HG03175 (cell line): ENCODE measurements at regions not wholly inside any gene's neighbourhood (a gene's known extent, or its start where the extent isn't known, plus 50 kb on each side); places are given as distances from the start of the nearest gene placed in this dataset.

Source experiments
- ATAC-seq: cut with Tn5 transposase; IDR thresholded peaks from one replicate; pipeline ENCODE4 v1.9.1; 2021; ENCODE audit warnings: mild to moderate bottlenecking, moderate library complexity; ENCODE audit not compliant: unreplicated experiment

- no peak for ATAC-seq
Observed at GRCh38 chr5:53211799-53212198, 102.2 kb upstream of the MOCS2 start.

- no peak for ATAC-seq
Observed at GRCh38 chr5:53219174-53219573, 109.6 kb upstream of the MOCS2 start.

- no peak for ATAC-seq
Observed at GRCh38 chr5:53219610-53220009, 110.1 kb upstream of the MOCS2 start.

GRCh38 chr5:53233645-53234405 lies 124.3 kb upstream of the MOCS2 start:
- ATAC-seq = no peak

GRCh38 chr5:53236683-53237082 lies 127.1 kb upstream of the MOCS2 start:
- ATAC-seq = no peak

GRCh38 chr5:53237876-53238275 lies 128.3 kb upstream of the MOCS2 start:
- no peak for ATAC-seq

GRCh38 chr5:53239301-53239990 lies 129.9 kb upstream of the MOCS2 start:
- no peak for ATAC-seq

- no peak for ATAC-seq
Observed at GRCh38 chr5:53240661-53241060, 131.1 kb upstream of the MOCS2 start.

- no peak for ATAC-seq
Observed at GRCh38 chr5:53241572-53241971, 132.0 kb upstream of the MOCS2 start.

GRCh38 chr5:53243403-53243802 lies 133.8 kb upstream of the MOCS2 start:
- no peak for ATAC-seq

- ATAC-seq = no peak
Observed at GRCh38 chr5:53246042-53246836, 136.7 kb upstream of the MOCS2 start.

- no peak for ATAC-seq
Observed at GRCh38 chr5:53249529-53250200, 140.1 kb upstream of the MOCS2 start.

- no peak for ATAC-seq
Observed at GRCh38 chr5:53250201-53250550, 140.6 kb upstream of the MOCS2 start.

GRCh38 chr5:53253421-53253871 lies 143.9 kb upstream of the MOCS2 start:
- ATAC-seq = no peak

GRCh38 chr5:53256746-53257145 lies 147.2 kb upstream of the MOCS2 start:
- ATAC-seq = no peak

GRCh38 chr5:53257806-53258373 lies 148.3 kb upstream of the MOCS2 start:
- no peak for ATAC-seq

- ATAC-seq = no peak
Observed at GRCh38 chr5:53259176-53259575, 149.6 kb upstream of the MOCS2 start.

- no peak for ATAC-seq
Observed at GRCh38 chr5:53260446-53260845, 150.9 kb upstream of the MOCS2 start.

GRCh38 chr5:53261245-53261644 lies 151.7 kb upstream of the MOCS2 start:
- ATAC-seq = no peak

GRCh38 chr5:53262348-53262970 lies 152.9 kb upstream of the MOCS2 start:
- ATAC-seq = no peak
